H54 (cell line): ENCODE measurements at regions not wholly inside any gene's neighbourhood (a gene's known extent, or its start where the extent isn't known, plus 50 kb on each side); places are given as distances from the start of the nearest gene placed in this dataset.

ENCODE experiments used
- DNase-seq: peaks from one replicate; pipeline ENCODE4 v3.0.0; 2011; ENCODE audit warnings: low spot score, mixed read lengths; ENCODE audit not compliant: insufficient read length
- FAIRE-seq: peaks from 3 replicates; lab custom pipeline; 2011; peaks lifted over from hg19 to GRCh38; lab: Jason Lieb, UNC
- POLR2A ChIP-seq: IDR thresholded peaks from 2 replicates; pipeline ENCODE4 v1.6.1; 2011; ENCODE audit warnings: low read depth, mild to moderate bottlenecking, low read length

- no peak for TF ChIP-seq POLR2A
- FAIRE-seq (no peak), DNase-seq (no peak)
Observed at GRCh38 chr3:56989977-56990640, 70.4 kb upstream of the SPATA12 start.

- no peak for FAIRE-seq
- no peak for DNase-seq
- no peak for TF ChIP-seq POLR2A
Observed at GRCh38 chr3:56989169-56989976, 71.1 kb upstream of the SPATA12 start.

- DNase-seq, result peak; percentile 46
- no peak for TF ChIP-seq POLR2A
- no peak for FAIRE-seq
Observed at GRCh38 chr3:56988458-56989168, 71.9 kb upstream of the SPATA12 start.

GRCh38 chr3:56987238-56987895, 73.1 kb upstream of the SPATA12 start:
- no peak for FAIRE-seq
- no peak for TF ChIP-seq POLR2A
- no peak for DNase-seq

DNA sequence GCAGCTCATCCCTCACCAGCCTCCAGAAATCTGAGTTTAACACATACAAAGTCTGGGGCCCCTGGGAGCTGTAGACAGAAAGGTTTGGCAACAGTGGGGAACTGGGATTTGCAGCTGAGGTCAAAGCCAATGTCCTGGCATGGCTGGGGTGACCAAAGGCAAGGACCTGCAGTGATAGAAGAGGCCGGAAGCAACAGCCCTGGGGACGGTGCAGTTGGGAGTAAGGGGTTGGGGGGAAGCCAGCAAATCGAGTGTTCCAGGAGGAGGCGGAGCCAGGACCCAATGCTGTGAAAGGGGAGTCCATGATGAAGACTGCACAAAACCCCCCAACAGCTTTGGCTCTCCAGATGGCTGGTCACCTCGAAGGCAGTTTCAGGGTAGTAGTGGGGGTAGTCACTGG, 74.1 kb upstream of the SPATA12 start:
- no peak for DNase-seq
- no peak for FAIRE-seq
- TF ChIP-seq POLR2A, result no peak

DNA sequence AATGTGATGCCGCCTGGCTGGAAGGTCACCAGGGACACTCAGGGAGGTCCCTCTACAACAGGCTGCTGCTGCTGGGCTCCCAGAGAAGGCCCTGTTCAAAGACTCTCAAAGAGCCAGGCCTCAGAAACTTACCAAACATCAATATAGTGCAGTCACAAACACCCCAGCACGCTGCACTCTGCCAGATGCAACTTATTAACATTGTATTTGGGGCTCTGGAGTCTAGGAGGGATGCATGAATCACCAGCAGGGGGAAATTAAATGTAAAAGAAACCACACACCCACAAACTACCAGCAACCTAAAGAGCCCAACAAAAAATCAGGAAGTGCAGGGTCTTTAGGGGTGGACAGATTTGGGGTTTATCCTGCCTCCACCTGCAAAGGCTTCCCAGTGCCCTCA, 74.6 kb upstream of the SPATA12 start:
- no peak for FAIRE-seq
- DNase-seq, result no peak
- no peak for TF ChIP-seq POLR2A

DNA sequence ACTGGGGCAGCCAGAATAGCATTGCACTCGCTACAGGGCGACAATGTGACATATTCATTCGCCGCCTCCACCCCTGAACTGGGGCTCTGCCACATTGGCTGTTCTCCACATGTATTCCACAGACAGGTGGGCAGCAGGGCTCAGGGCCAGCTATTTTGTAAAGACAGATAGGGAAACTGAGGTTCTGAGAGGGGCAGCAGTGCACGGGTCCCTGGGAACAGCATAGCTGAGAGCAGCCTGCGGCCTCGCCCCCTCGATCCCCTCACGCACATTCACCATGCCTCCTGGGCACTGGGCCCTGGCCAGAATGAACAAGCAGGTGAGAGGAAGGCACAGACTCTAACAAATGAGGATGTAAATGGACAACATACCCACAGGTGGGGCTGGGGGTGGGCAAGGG, 75.0 kb upstream of the SPATA12 start:
- no peak for TF ChIP-seq POLR2A
- FAIRE-seq, result no peak
- DNase-seq, result no peak

- no peak for TF ChIP-seq POLR2A
- FAIRE-seq, result no peak
- no peak for DNase-seq
Observed at GRCh38 chr3:56983427-56983826, 77.0 kb upstream of the SPATA12 start.

- FAIRE-seq, result no peak
Observed at GRCh38 chr3:56981445-56982230, 78.8 kb upstream of the SPATA12 start.

GRCh38 chr3:56980798-56981390, 79.6 kb upstream of the SPATA12 start:
- DNase-seq, result peak; percentile 68
- TF ChIP-seq POLR2A, result no peak
- peak; percentile 96 for FAIRE-seq

More at GRCh38 chr3:56981445-56982230, 78.8 kb upstream of the SPATA12 start:
- DNase-seq, result no peak
- no peak for TF ChIP-seq POLR2A

DNA sequence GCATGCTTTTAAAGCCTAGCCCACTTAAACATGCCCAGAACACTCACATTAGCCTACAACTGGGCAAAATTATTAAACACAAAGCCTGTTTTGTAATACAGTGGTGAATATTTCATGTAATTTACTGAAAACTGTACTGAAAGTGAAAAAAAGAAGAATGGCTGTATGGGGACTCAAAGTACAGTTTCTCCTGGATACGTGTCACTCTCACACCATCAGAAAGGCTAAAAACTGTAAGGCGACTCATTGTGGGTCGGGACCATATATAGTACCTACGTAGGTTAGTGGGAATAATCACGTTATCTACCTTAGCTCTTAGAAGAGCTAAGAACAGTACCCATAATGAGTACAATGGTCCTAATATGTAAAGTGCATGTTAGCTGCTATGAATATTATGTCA, 80.2 kb upstream of the SPATA12 start:
- FAIRE-seq (no peak), DNase-seq (no peak)
- TF ChIP-seq POLR2A, result no peak

DNA sequence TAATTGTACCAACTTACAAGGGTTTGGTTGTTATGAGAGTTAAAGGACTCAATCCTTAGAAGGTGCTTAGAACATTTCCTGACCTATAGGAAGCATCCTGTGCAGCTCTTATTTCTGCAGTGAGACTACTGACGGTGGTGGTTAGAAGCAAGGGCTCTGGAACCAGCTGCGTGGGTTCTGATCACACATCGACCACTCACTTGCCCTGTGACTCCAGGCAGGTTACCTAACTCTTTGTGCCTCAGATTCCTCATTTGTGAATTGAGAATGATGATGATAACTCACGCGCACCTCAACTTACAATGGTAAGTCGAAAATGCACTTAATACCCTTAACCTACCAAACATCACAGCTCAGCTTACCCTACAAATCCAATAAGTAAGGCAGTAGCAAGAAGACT, 80.7 kb upstream of the SPATA12 start:
- FAIRE-seq, result no peak
- TF ChIP-seq POLR2A, result no peak
- no peak for DNase-seq

GRCh38 chr3:56977561-56977889, 82.9 kb upstream of the SPATA12 start:
- no peak for DNase-seq
- no peak for TF ChIP-seq POLR2A

More at GRCh38 chr3:56977561-56977889, 82.9 kb upstream of the SPATA12 start:
- FAIRE-seq, result no peak
